Hematopoietic multipotent progenitor cell treated with erythropoietin and hydrocortisone succinate and interleukin-3 and kit ligand, for 8 days (in vitro differentiated cells): ENCODE measurements at regions not wholly inside any gene's neighbourhood (a gene's known extent, or its start where the extent isn't known, plus 50 kb on each side); places are given as distances from the start of the nearest gene placed in this dataset.
"Not testable (repeated sequence)": the region's sequence is repeated elsewhere in the genome, so short reads cannot be mapped to it uniquely, and the experiment has no call there.

Experiments
- DNase-seq: peaks from one replicate; pipeline ENCODE4 v3.0.0-alpha.2; 2015

DNA sequence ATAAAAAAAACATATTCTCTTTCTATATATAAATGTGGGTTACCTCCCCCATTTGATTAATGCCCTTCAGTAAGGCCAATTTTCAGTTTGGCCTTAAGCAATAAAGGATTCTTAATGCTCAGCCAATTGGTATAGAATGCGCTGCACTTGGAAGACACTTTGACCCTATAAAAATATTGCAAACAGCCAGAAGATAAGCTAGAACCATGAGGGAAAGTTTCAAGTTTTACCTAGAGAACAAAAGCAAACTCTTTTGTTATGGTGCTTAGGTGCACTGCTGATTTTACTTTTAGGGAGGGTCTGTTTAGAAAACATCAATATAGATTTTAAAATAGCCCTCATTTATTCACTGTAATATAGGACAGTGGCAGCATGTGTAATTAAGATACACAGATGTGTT is 251.6 kb upstream of the SLC16A7 start:
- DNase-seq = no peak

DNA sequence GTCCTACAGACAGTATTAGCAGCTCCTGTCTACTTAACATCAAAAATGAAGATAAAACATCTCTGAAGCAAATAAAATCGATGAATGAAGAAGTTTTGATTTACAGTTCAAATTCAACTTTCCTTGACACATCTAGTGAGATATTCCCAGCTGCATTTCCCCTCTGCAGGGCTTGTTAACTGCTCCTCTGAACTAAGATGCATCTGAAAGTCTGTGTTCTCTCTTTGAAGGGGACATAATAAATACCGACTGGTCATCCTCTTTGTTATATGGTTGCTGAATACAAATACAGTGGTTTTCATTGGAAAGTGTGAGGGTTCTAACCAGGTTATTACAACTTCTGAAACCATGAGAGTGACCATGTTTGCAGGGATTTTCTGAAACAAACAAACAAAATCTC is 266.4 kb upstream of the SLC16A7 start:
- DNase-seq = no peak

- DNase-seq = not testable (repeated sequence)
These were observed 267.3 kb upstream of the SLC16A7 start for GRCh38 chr12:59328395-59329075.

- not testable (repeated sequence) for DNase-seq
These were observed 269.4 kb upstream of the SLC16A7 start for GRCh38 chr12:59326457-59326856.

DNA sequence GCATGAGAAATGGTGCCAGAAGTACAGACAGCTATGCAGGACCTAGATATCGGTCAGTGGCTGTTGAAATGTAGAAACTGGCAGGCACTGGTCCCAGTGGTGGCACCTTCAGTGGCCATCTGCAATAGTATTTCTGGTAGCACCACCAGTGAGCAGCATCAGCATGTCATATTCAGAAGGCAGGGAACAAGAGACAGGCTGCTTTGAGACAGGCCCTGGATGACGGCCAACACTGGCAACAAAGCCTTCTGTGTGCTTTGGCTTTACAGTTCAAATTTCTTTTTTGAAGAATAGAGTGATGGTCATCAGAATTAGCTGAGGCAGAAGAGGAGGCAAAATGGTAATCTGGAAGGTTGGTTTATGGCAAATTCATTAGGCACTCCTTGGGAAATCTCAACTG is 273.4 kb upstream of the SLC16A7 start:
- no peak for DNase-seq

- DNase-seq = no peak
These were observed 274.6 kb upstream of the SLC16A7 start for GRCh38 chr12:59321278-59321677.

GRCh38 chr12:59320112-59320511 is 275.7 kb upstream of the SLC16A7 start:
- DNase-seq = no peak

DNA sequence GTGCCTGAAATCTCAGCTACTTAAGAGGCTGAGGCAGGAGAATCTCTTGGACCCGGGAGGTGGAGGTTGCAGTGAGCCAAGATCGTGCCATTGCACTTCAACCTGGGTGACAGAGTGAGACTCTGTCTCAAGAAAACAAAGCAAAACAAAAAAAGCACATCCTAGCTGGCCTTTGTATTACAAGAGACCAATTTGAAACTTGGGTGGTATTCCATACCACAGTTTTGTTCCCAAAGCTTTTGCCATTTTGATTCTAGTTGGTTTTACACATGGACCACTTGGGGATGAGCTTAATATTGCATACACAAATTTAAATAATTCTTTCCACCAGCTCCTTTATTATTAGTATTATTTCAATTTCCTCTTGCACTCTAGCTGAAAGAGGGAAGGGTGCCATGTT is 276.9 kb upstream of the SLC16A7 start:
- no peak for DNase-seq

DNA sequence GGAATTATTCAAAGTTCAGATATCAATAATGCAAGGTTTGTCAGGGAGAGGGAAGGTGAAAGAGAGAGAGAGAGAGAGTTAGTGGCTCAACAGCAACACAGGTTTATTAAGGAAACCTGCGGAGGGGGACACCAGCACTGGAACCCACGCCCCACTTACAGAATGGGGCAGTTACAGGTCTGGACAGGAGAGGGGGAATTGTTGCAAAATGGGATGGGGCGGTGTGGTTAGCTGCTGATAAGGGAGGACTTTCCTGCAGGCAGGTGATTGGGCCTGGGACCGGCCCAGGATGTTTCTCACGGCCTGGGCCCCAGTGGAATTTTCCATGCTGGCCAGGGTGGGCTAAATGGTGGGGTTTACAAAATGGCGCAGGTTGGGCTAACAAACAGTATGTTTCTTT is 278.2 kb upstream of the SLC16A7 start:
- DNase-seq = no peak

DNA sequence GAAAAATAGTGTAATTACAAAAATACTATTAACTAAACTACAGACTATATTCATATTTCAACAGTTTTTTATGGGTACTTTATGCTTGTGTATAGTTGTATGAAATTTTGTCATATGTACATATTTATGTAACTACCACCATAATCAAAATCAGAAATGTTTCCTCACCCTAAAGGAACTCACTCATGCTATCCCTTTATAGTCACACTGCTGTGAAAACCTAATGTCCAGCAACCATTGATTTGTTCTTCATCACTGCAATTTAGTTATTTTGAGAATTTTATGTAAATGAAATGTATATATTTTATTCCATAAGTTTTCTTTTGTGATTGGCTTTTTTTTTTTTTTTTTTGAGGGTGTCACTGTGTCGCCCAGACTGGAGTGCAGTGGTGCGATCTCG is 278.9 kb upstream of the SLC16A7 start:
- DNase-seq = no peak

DNA sequence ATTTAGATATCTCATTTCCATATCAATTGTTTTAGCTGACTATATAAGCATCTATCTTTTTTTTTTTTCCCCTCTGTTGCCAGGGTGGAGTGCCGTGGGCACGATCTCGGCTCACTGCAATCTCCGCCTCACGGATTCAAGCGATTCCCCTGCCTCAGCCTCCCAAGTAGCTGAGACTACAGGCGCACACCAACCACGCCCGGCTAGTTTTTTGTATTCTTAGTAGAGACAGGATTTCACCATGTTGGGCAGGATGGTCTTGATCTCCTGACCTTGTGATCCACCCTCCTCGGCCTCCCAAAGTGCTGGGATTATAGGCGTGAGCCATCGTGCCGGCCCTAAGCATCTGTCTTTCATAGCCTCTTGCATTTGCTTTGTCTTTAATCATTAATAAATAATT is 279.5 kb upstream of the SLC16A7 start:
- not testable (repeated sequence) for DNase-seq

- DNase-seq = no peak
These were observed 281.6 kb upstream of the SLC16A7 start for GRCh38 chr12:59314209-59314608.

DNA sequence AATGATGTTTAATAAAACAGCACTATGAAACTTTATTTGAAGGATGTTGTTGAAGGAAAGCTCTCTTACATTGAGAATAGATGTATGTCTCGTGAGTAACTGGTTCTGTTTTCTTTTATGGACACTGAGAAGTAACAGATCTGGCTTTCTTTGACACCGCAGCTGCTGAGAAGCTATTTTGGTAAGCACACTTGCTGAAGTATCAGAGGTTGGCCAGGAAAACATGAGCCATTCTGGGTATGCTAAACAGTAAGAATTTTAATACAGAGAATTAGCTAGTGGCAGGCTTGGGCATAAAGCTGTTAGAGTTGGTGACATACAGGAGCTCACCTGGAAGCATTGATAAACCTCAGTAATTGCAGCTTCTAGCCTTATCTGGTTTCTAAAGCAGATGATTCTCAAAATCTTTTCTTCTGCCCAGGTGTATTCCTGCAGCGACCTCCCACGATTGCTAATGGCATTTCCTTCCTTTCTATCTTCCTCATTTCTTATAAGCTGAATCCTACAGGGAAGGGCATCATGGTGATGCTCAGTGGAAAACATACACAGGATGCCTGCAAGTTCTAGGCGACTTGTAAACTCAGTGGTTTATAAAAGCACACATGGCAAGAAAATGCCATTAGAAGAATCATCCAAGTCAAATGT is 291.6 kb upstream of the SLC16A7 start:
- no peak for DNase-seq

GRCh38 chr12:59298296-59298695 is 297.5 kb upstream of the SLC16A7 start:
- no peak for DNase-seq

DNA sequence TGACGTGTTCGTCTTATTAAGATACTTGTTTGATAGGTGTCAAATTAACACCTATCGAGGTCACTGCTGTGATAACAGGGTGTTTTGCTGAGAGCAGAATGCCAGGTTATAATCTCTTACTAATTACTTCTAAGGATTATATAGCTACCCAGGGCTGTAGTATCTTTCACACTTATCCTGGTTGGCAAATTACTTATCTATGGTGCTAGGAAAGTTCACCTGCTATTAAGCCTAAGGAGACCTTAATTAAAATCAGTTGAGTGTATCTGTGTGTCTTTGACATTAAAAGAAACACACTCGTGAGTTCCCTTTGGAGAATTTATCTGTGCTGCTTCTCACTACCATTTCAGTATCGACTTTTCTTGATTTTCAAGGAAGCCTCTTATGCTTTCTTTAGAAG is 301.6 kb upstream of the SLC16A7 start:
- DNase-seq = no peak

DNA sequence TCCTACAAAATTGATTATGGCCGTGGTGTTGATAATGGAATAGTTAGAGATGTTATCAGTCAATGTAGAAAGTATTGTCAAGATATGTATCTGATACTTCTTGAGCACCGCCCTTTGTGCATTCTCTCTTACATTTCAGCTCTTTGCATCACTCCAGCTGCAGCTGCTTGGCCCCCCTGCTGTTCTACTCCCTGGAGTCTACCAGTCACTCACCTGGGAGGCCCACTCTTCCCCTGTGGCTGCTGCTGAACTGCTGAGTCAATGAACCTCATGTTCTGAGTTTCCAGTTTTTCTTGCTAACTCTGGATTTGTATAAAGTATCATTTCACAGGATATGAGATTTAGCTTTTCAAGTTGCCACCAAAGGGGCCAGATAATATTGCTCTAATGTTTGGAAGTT is 312.8 kb upstream of the SLC16A7 start:
- no peak for DNase-seq

- DNase-seq = not testable (repeated sequence)
These were observed 322.3 kb upstream of the SLC16A7 start for GRCh38 chr12:59273561-59273960.

DNA sequence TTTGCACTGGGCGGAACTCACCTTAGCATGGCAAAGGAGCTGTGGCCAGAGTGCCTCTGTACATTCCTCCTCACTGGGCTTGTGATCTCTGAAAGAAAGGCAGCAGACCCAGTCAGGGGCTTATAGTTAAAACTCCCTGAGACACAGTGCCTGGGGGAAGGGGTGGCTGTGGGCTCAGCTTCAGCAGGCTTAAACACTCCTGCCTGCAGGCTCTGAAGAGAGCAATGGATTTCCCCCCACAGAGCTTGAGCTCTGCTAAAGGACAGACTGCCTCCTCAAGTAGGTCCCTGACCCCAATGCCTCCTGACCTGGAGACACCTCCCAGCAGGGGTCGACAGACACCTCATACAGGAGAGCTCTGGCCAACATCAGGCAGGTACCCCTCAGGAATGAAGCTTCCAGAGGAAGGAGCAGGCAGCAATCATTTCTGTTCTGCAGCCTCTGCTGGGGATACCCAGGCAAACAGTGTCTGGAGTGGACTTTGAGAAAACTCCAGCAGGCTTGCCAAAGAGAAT is 327.5 kb upstream of the SLC16A7 start:
- DNase-seq = no peak

DNA sequence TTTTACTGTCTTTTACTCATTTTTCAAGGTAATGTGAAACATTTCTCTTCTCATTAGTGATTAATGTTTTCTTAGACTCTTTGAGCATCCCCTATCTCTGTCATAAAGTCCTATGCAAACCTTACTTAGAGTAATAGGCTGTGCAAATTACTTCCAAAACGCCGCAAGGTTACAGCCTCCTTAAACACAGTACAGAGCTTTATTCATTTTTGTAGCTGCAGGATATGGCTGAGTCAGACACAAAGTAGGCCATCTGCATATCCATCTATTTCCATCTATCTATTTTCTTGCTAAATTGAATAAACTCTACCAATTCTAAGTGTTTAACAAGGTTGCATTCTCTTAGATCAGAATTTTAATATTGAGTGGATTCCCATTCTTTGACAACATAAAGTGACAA is 335.6 kb upstream of the SLC16A7 start:
- DNase-seq = no peak

DNA sequence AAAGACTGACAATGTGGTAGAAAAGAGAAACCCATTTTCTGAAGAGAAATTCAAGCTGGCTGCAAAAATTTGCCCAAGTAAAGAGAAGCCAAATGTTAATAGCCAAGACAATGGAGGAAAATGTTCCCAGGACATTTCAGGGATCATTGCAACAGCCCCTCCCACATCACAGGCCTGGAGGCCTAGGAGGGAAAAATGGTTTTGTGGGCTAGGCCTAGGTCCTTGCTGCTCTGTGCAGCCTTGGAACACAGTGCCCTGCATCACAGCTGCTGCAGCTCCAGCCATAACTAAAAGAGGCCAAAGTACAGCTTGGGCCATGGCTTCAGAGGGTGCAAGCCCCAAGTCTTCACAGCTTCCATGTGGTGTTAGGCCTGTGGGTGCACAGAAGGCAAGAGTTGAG is 332.4 kb upstream of the LRIG3 start:
- no peak for DNase-seq

DNA sequence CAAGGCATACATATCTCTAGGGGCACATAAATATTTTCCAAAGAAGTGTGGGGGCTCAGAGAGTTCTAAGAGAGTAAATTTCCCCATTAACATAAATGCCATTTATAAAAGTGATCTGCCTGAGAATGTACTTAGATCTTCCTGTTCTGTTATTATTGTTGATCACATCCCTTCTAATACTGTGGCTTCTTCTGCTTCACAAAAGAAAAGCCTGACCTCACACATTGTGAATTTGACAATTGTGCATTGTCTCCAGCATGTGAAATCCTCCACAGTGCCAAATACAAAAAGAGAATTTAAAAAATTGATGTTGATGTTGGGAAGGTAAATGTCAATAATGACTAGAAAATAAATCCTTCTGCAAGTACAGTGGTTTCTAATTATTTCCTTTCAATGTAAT is 330.5 kb upstream of the LRIG3 start:
- DNase-seq = no peak

DNA sequence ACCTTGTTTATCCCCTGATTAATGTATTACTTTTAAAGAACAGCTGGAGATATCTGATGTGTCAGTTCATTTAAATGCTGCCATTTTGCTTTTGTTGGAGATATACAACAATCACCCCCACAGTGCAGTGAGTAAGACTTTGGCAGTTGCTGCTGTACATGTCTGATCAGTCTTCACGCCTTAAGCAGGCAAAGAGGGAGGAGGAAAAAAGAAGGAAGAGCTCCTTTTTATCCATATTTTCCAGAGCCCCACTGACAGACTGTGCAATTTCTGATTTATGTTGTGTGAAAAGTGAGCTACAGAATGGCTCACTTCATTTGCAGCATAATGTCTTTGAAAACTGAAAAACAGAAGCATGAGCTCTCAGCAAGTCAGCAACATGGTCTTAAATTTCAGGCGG is 319.7 kb upstream of the LRIG3 start:
- DNase-seq = no peak

- no peak for DNase-seq
These were observed 314.1 kb upstream of the LRIG3 start for GRCh38 chr12:59234391-59234790.

DNA sequence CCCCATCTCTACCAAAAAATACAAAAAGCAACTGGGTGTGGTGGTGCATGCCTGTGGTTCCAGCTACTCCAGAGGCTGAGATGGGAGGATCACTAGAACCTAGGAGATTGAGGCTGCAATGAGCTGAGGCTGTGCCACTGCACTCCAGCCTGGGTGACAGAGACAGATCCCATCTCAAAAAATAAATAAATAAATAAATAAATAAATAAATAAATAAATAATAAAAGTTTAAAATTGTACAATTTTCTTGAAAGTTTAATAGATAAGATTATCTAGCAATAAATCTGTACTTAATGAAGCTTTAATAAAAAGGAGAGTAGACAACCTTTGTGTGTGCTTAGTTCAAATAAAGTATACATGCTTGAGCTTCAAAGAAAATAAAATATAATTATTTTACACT is 310.0 kb upstream of the LRIG3 start:
- no peak for DNase-seq

- no peak for DNase-seq
These were observed 298.8 kb upstream of the LRIG3 start for GRCh38 chr12:59219148-59219547.
